ENCODE measurements at regions not wholly inside any gene's neighbourhood (a gene's known extent, or its start where the extent isn't known, plus 50 kb on each side); places are given as distances from the start of the nearest gene placed in this dataset.

DNA sequence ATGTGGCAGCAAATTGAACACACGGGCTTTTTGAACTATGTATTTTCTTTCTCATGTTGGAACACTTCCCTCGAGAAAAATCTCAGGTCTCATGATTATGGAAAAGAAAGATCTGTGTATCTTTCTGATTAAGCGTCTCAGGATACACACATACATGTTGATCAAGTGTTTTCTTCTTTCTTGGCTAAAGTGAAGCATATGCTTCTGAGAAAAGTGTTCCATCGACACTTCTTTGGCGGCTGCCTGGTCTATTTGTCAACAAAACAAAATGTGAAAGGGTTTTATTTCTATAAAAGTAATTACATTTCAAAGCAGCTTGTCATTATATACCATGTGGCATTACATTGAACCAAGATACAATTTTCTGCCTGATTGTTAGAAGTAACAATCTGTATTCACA is 157.5 kb downstream of the DLEU7 start:
- TF ChIP-seq, protein P1, sequence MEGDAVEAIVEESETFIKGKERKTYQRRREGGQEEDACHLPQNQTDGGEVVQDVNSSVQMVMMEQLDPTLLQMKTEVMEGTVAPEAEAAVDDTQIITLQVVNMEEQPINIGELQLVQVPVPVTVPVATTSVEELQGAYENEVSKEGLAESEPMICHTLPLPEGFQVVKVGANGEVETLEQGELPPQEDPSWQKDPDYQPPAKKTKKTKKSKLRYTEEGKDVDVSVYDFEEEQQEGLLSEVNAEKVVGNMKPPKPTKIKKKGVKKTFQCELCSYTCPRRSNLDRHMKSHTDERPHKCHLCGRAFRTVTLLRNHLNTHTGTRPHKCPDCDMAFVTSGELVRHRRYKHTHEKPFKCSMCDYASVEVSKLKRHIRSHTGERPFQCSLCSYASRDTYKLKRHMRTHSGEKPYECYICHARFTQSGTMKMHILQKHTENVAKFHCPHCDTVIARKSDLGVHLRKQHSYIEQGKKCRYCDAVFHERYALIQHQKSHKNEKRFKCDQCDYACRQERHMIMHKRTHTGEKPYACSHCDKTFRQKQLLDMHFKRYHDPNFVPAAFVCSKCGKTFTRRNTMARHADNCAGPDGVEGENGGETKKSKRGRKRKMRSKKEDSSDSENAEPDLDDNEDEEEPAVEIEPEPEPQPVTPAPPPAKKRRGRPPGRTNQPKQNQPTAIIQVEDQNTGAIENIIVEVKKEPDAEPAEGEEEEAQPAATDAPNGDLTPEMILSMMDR (IDR thresholded peaks at IDR 0.05) = no peak
- no peak for TF ChIP-seq POLR2A (IDR thresholded peaks at IDR 0.05)
